NCI-H1417 treated with DMSO at 0.1 percent for 48 hours (cell line): ENCODE measurements at regions not wholly inside any gene's neighbourhood (a gene's known extent, or its start where the extent isn't known, plus 50 kb on each side); places are given as distances from the start of the nearest gene placed in this dataset.

Experiments used
- DNase-seq: peaks from one replicate; lab custom pipeline; 2025; lab: John Stamatoyannopoulos, UW

GRCh38 chr1:99573431-99574217 lies 72.3 kb upstream of the PALMD start:
- DNase-seq: no peak

- DNase-seq: no peak
Measured at GRCh38 chr1:99577313-99577712, 68.6 kb upstream of the PALMD start.

- no peak for DNase-seq
Measured at GRCh38 chr1:99579691-99580172, 66.2 kb upstream of the PALMD start.

GRCh38 chr1:99580451-99580850 lies 65.5 kb upstream of the PALMD start:
- no peak for DNase-seq

- DNase-seq: no peak
Measured at GRCh38 chr1:99587008-99587407, 58.9 kb upstream of the PALMD start.

- DNase-seq: no peak
Measured at GRCh38 chr1:99589186-99589636, 56.7 kb upstream of the PALMD start.

- no peak for DNase-seq
Measured at GRCh38 chr1:99590578-99591209, 55.2 kb upstream of the PALMD start.

GRCh38 chr1:99591886-99592285 lies 54.0 kb upstream of the PALMD start:
- no peak for DNase-seq

GRCh38 chr1:99594205-99594604 lies 51.7 kb upstream of the PALMD start:
- DNase-seq: no peak

GRCh38 chr1:99595041-99595440 lies 50.9 kb upstream of the PALMD start:
- no peak for DNase-seq

- no peak for DNase-seq
Measured at GRCh38 chr1:99595441-99595840, 50.5 kb upstream of the PALMD start.
